ENCODE measurements at regions not wholly inside any gene's neighbourhood (a gene's known extent, or its start where the extent isn't known, plus 50 kb on each side); places are given as distances from the start of the nearest gene placed in this dataset.

GRCh38 chr1:193850745-193851144, 664.3 kb upstream of the B3GALT2 start:
- Mint-ChIP-seq H3K4me3 (no peak overlapping the region), H3K9me3 (peaks cover 7% of the 10 kb centered on the region), H3K27ac (no peak overlapping the region), H3K36me3 (no peaks in the 10 kb centered on the region), H3K4me1 (no peaks in the 10 kb centered on the region), H3K27me3 (no peaks in the 10 kb centered on the region)
- no peak for ATAC-seq

GRCh38 chr1:193846876-193847604, 660.6 kb upstream of the B3GALT2 start:
- Mint-ChIP-seq H3K27ac (no peak overlapping the region), H3K9me3 (peaks cover 3% of the 10 kb centered on the region), H3K4me1 (no peaks in the 10 kb centered on the region), H3K27me3 (no peaks in the 10 kb centered on the region), H3K4me3 (no peak overlapping the region), H3K36me3 (no peaks in the 10 kb centered on the region)
- ATAC-seq, result no peak

- ATAC-seq, result no peak
- Mint-ChIP-seq H3K4me3 (no peak overlapping the region), H3K9me3 (peaks cover 3% of the 10 kb centered on the region), H3K36me3 (no peaks in the 10 kb centered on the region), H3K27ac (no peak overlapping the region), H3K27me3 (no peaks in the 10 kb centered on the region), H3K4me1 (no peaks in the 10 kb centered on the region)
Measured at GRCh38 chr1:193846411-193846810, 660.0 kb upstream of the B3GALT2 start.

GRCh38 chr1:193841857-193842256, 655.4 kb upstream of the B3GALT2 start:
- Mint-ChIP-seq H3K4me3 (no peak overlapping the region), H3K27me3 (no peaks in the 10 kb centered on the region), H3K9me3 (peaks cover 3% of the 10 kb centered on the region), H3K27ac (no peak overlapping the region), H3K4me1 (no peaks in the 10 kb centered on the region), H3K36me3 (no peaks in the 10 kb centered on the region)
- no peak for ATAC-seq

- Mint-ChIP-seq H3K9me3 (peaks cover 27% of the 10 kb centered on the region), H3K4me1 (no peaks in the 10 kb centered on the region), H3K4me3 (no peak overlapping the region), H3K27me3 (no peaks in the 10 kb centered on the region), H3K27ac (no peak overlapping the region), H3K36me3 (no peaks in the 10 kb centered on the region)
- no peak for ATAC-seq
Measured at GRCh38 chr1:193831465-193831864, 645.1 kb upstream of the B3GALT2 start.

- no peak overlapping the region for H3K27ac Mint-ChIP-seq
- H3K27me3 Mint-ChIP-seq, result no peaks in the 10 kb centered on the region
- H3K4me3 Mint-ChIP-seq, result no peak overlapping the region
- peaks cover 22% of the 10 kb centered on the region for H3K9me3 Mint-ChIP-seq
- no peak for ATAC-seq
- H3K4me1 Mint-ChIP-seq, result no peaks in the 10 kb centered on the region
- no peaks in the 10 kb centered on the region for H3K36me3 Mint-ChIP-seq
Measured at GRCh38 chr1:193827516-193827915, 641.1 kb upstream of the B3GALT2 start.

GRCh38 chr1:193819376-193819775, 633.0 kb upstream of the B3GALT2 start:
- Mint-ChIP-seq H3K36me3 (no peaks in the 10 kb centered on the region), H3K27me3 (no peaks in the 10 kb centered on the region), H3K27ac (no peak overlapping the region), H3K4me3 (no peak overlapping the region), H3K9me3 (no peaks in the 10 kb centered on the region), H3K4me1 (no peaks in the 10 kb centered on the region)
- ATAC-seq, result no peak

GRCh38 chr1:193807208-193807607, 620.8 kb upstream of the B3GALT2 start:
- peaks cover 10% of the 10 kb centered on the region for H3K27me3 Mint-ChIP-seq
- H3K4me3 Mint-ChIP-seq, result no peak overlapping the region
- H3K27ac Mint-ChIP-seq, result no peak overlapping the region
- H3K9me3 Mint-ChIP-seq, result no peaks in the 10 kb centered on the region
- no peaks in the 10 kb centered on the region for H3K36me3 Mint-ChIP-seq
- H3K4me1 Mint-ChIP-seq, result no peaks in the 10 kb centered on the region
- ATAC-seq, result no peak

- Mint-ChIP-seq H3K27me3 (peaks cover 15% of the 10 kb centered on the region), H3K9me3 (no peaks in the 10 kb centered on the region), H3K4me1 (no peaks in the 10 kb centered on the region), H3K27ac (no peak overlapping the region), H3K36me3 (no peaks in the 10 kb centered on the region), H3K4me3 (no peak overlapping the region)
- ATAC-seq, result no peak
Measured at GRCh38 chr1:193806079-193807048, 620.0 kb upstream of the B3GALT2 start.

GRCh38 chr1:193799948-193800690, 613.7 kb upstream of the B3GALT2 start:
- Mint-ChIP-seq H3K27ac (no peak overlapping the region), H3K4me3 (no peak overlapping the region), H3K4me1 (no peaks in the 10 kb centered on the region), H3K36me3 (no peaks in the 10 kb centered on the region), H3K27me3 (peaks cover 15% of the 10 kb centered on the region), H3K9me3 (no peaks in the 10 kb centered on the region)
- ATAC-seq, result no peak

GRCh38 chr1:193799371-193799770, 613.0 kb upstream of the B3GALT2 start:
- Mint-ChIP-seq H3K27me3 (peaks cover 15% of the 10 kb centered on the region), H3K36me3 (no peaks in the 10 kb centered on the region), H3K27ac (no peak overlapping the region), H3K4me3 (no peak overlapping the region), H3K4me1 (no peaks in the 10 kb centered on the region), H3K9me3 (no peaks in the 10 kb centered on the region)
- ATAC-seq, result no peak

GRCh38 chr1:193794239-193794638, 607.8 kb upstream of the B3GALT2 start:
- H3K27me3 Mint-ChIP-seq, result no peaks in the 10 kb centered on the region
- no peak overlapping the region for H3K27ac Mint-ChIP-seq
- H3K36me3 Mint-ChIP-seq, result no peaks in the 10 kb centered on the region
- no peaks in the 10 kb centered on the region for H3K4me1 Mint-ChIP-seq
- no peaks in the 10 kb centered on the region for H3K9me3 Mint-ChIP-seq
- no peak for ATAC-seq
- no peak overlapping the region for H3K4me3 Mint-ChIP-seq

GRCh38 chr1:193791746-193792145, 605.3 kb upstream of the B3GALT2 start:
- Mint-ChIP-seq H3K27ac (no peak overlapping the region), H3K4me1 (no peaks in the 10 kb centered on the region), H3K4me3 (no peak overlapping the region), H3K36me3 (no peaks in the 10 kb centered on the region), H3K27me3 (no peaks in the 10 kb centered on the region), H3K9me3 (no peaks in the 10 kb centered on the region)
- no peak for ATAC-seq

GRCh38 chr1:193787061-193787460, 600.6 kb upstream of the B3GALT2 start:
- Mint-ChIP-seq H3K4me1 (no peaks in the 10 kb centered on the region), H3K9me3 (no peaks in the 10 kb centered on the region), H3K27me3 (peaks cover 5% of the 10 kb centered on the region), H3K36me3 (no peaks in the 10 kb centered on the region), H3K27ac (no peak overlapping the region), H3K4me3 (no peak overlapping the region)
- ATAC-seq, result no peak

- no peak overlapping the region for H3K4me3 Mint-ChIP-seq
- no peak for ATAC-seq
- H3K27me3 Mint-ChIP-seq, result peaks cover 13% of the 10 kb centered on the region
- no peaks in the 10 kb centered on the region for H3K36me3 Mint-ChIP-seq
- H3K9me3 Mint-ChIP-seq, result no peaks in the 10 kb centered on the region
- no peaks in the 10 kb centered on the region for H3K4me1 Mint-ChIP-seq
- no peak overlapping the region for H3K27ac Mint-ChIP-seq
Measured at GRCh38 chr1:193785850-193786420, 599.5 kb upstream of the B3GALT2 start.

All from stimulated activated memory B cell treated with anti-CD40 and anti-IgM and Interleukin-4, amounts not matched to agents 10 μg/mL and 1 μg/mL and 100 μg/mL, for 72 hours (primary cell).